Smooth muscle cell (in vitro differentiated cells): ENCODE measurements at regions not wholly inside any gene's neighbourhood (a gene's known extent, or its start where the extent isn't known, plus 50 kb on each side); places are given as distances from the start of the nearest gene placed in this dataset.

Experiments used
- DNase-seq: peaks from one replicate; lab custom pipeline; 2025; ENCODE audit not compliant: unreplicated experiment; lab: John Stamatoyannopoulos, UW
- H2AFZ ChIP-seq: fragments of 200-600 bp; sonication (generic); 2 replicates; pipeline ENCODE4 v1.6.0; 2016; ENCODE audit warnings: antibody characterized with exemption, low read depth, mild to moderate bottlenecking
- H3F3A ChIP-seq: fragments of 200-600 bp; sonication (generic); 2 replicates; pipeline ENCODE4 v1.6.0; 2017; ENCODE audit warnings: antibody characterized with exemption, low read depth
- H3K27ac ChIP-seq: fragments of 200-600 bp; sonication (generic); 2 replicates; pipeline ENCODE4 v1.5.1; 2016; ENCODE audit warnings: low read depth, mild to moderate bottlenecking
- H3K27me3 ChIP-seq: fragments of 200-600 bp; sonication (generic); 2 replicates; pipeline ENCODE4 v1.6.1; 2016; ENCODE audit warnings: low read depth, mild to moderate bottlenecking
- H3K36me3 ChIP-seq: fragments of 200-600 bp; sonication (generic); 2 replicates; pipeline ENCODE4 v1.5.1; 2016; ENCODE audit warnings: low read depth
- H3K4me1 ChIP-seq: fragments of 200-600 bp; sonication (generic); 2 replicates; pipeline ENCODE4 v1.5.1; 2016; ENCODE audit warnings: low read depth
- H3K4me2 ChIP-seq: fragments of 200-600 bp; sonication (generic); 2 replicates; pipeline ENCODE4 v1.6.0; 2016; ENCODE audit warnings: mild to moderate bottlenecking
- H3K4me3 ChIP-seq: fragments of 200-600 bp; sonication (generic); 2 replicates; pipeline ENCODE4 v1.5.1; 2016; ENCODE audit warnings: mild to moderate bottlenecking
- H3K79me2 ChIP-seq: fragments of 200-600 bp; sonication (generic); 2 replicates; pipeline ENCODE4 v1.6.0; 2016; ENCODE audit warnings: low read depth, mild to moderate bottlenecking
- H3K9ac ChIP-seq: fragments of 200-600 bp; sonication (generic); 2 replicates; pipeline ENCODE4 v1.6.0; 2016; ENCODE audit warnings: low read depth
- H3K9me3 ChIP-seq: fragments of 200-600 bp; sonication (generic); replicated peaks from 2 replicates; pipeline ENCODE4 v1.5.1; 2016; ENCODE audit warnings: low read depth
- H4K20me1 ChIP-seq: fragments of 200-600 bp; sonication (generic); 2 replicates; pipeline ENCODE4 v1.6.0; 2016; ENCODE audit warnings: low read depth
- CTCF ChIP-seq: fragments of 200-600 bp; sonication (generic); IDR thresholded peaks from 2 replicates; pipeline ENCODE4 v1.5.1; 2017; ENCODE audit warnings: borderline replicate concordance, mild to moderate bottlenecking, antibody characterized with exemption; ENCODE audit not compliant: insufficient read depth, poor library complexity, severe bottlenecking
- WGBS: methylation state at CpG from one replicate; pipeline ENCODE4 v1.1.7; 2016; ENCODE audit warnings: low lambda C conversion rate; 5-methylcytosine and 5-hydroxymethylcytosine counted together

- DNase-seq, result no peak
- Histone ChIP-seq H2AFZ (no peak overlapping the region), H3K4me3 (no peak overlapping the region), H3K36me3 (no peaks in the 10 kb centered on the region), H3K9me3 (no peaks in the 10 kb centered on the region), H3K27ac (no peak overlapping the region), H3K79me2 (no peaks in the 10 kb centered on the region), H3K9ac (no peak overlapping the region), H4K20me1 (no peaks in the 10 kb centered on the region), H3K27me3 (no peaks in the 10 kb centered on the region), H3F3A (no peaks in the 10 kb centered on the region), H3K4me1 (no peaks in the 10 kb centered on the region), H3K4me2 (no peak overlapping the region)
- no peak for TF ChIP-seq CTCF
- 80% methylated on average over 4 of the region's 4 CpGs for WGBS
Measured at GRCh38 chr4:173700650-173701049, 170.6 kb upstream of the HAND2 start.

- Histone ChIP-seq H4K20me1 (no peaks in the 10 kb centered on the region), H3K4me1 (no peaks in the 10 kb centered on the region), H3F3A (no peaks in the 10 kb centered on the region), H3K4me2 (no peak overlapping the region), H2AFZ (no peak overlapping the region), H3K27ac (no peak overlapping the region), H3K27me3 (no peaks in the 10 kb centered on the region), H3K36me3 (no peaks in the 10 kb centered on the region), H3K4me3 (no peak overlapping the region), H3K79me2 (no peaks in the 10 kb centered on the region), H3K9me3 (no peaks in the 10 kb centered on the region), H3K9ac (no peak overlapping the region)
- TF ChIP-seq CTCF, result no peak
- DNase-seq, result no peak
- WGBS, result 86% methylated on average over 2 of the region's 2 CpGs
Measured at GRCh38 chr4:173699841-173700475, 169.9 kb upstream of the HAND2 start.

- no peak overlapping the region for H3K4me3 ChIP-seq
- no peaks in the 10 kb centered on the region for H4K20me1 ChIP-seq
- WGBS, result 83% methylated on average over 10 of the region's 10 CpGs
Measured at GRCh38 chr4:173698557-173699262, 168.7 kb upstream of the HAND2 start.

More at GRCh38 chr4:173698557-173699262, 168.7 kb upstream of the HAND2 start:
- no peak for TF ChIP-seq CTCF
- H3K36me3 ChIP-seq, result no peaks in the 10 kb centered on the region
- H3K27me3 ChIP-seq, result no peaks in the 10 kb centered on the region
- no peak overlapping the region for H3K27ac ChIP-seq
- no peak overlapping the region for H2AFZ ChIP-seq
- H3F3A ChIP-seq, result no peaks in the 10 kb centered on the region
- no peaks in the 10 kb centered on the region for H3K9me3 ChIP-seq
- H3K79me2 ChIP-seq, result no peaks in the 10 kb centered on the region
- H3K9ac ChIP-seq, result no peak overlapping the region
- no peak for DNase-seq
- no peaks in the 10 kb centered on the region for H3K4me1 ChIP-seq
- no peak overlapping the region for H3K4me2 ChIP-seq
